Sigmoid colon (tissue), 6 donors: ENCODE measurements at regions not wholly inside any gene's neighbourhood (a gene's known extent, or its start where the extent isn't known, plus 50 kb on each side); places are given as distances from the start of the nearest gene placed in this dataset.

Source experiments
- DNase-seq: peaks from one replicate; pipeline ENCODE4 v3.0.0-alpha.2; 2019
- H3K27ac ChIP-seq, 4 donors: fragments of 200-600 bp; sonication (generic); one replicate each; pipeline ENCODE4 v1.5.1; 2016 to 2019; ENCODE audit warnings: mild to moderate bottlenecking in 1 of 4
- H3K27me3 ChIP-seq, 3 donors: fragments of 200-600 bp; sonication (generic); one replicate each; pipeline ENCODE4 v1.5.1; 2019; ENCODE audit warnings: mild to moderate bottlenecking in 1 of 3
- H3K36me3 ChIP-seq, 4 donors: fragments of 200-600 bp; sonication (generic); one replicate each; pipeline ENCODE4 v1.5.1; 2016 to 2019
- H3K4me1 ChIP-seq, 4 donors: fragments of 200-600 bp; sonication (generic); one replicate each; pipeline ENCODE4 v1.5.1; 2017 to 2019
- H3K4me3 ChIP-seq, 4 donors: fragments of 200-600 bp; sonication (generic); one replicate each; pipeline ENCODE4 v1.5.1; 2017 to 2019; ENCODE audit warnings: mild to moderate bottlenecking in 2 of 4, moderate library complexity in 1 of 4
- H3K9me3 ChIP-seq, 4 donors: fragments of 200-600 bp in 3 of 4; sonication (generic) in 3 of 4; one replicate each; pipeline versions ENCODE4 v1.5.1 to v1.6.1; 2013 to 2019
- EP300 ChIP-seq, 4 donors: sonication (generic); formaldehyde crosslinking; IDR thresholded peaks; one replicate each; pipeline ENCODE4 v1.6.1; 2017; ENCODE audit warnings: antibody characterized with exemption in 4 of 4
- POLR2A ChIP-seq, 2 donors: fragments of 450-650 bp; IDR thresholded peaks; one replicate each; pipeline ENCODE4 v1.6.1; 2016; ENCODE audit warnings: antibody characterized with exemption in 2 of 2, mild to moderate bottlenecking in 2 of 2, moderate library complexity in 2 of 2
- POLR2AphosphoS5 ChIP-seq, 4 donors: sonication (generic); formaldehyde crosslinking; IDR thresholded peaks; one replicate each; pipeline ENCODE4 v1.6.1; 2017; ENCODE audit warnings: antibody characterized with exemption in 4 of 4
- WGBS, 2 donors: extraction: QIAGEN DNeasy Blood & Tissue Kit; methylation state at CpG; one replicate each; pipeline ENCODE4 v1.1.7; 2013; 5-methylcytosine and 5-hydroxymethylcytosine counted together
- intact Hi-C: fragments of 100-400 bp; cut with DNase I; formaldehyde crosslinking; loops from one replicate; pipeline ENCODE4 v1.15.1; 2023
- TF ChIP-seq, protein P1 (sequence below), 4 experiments: fragments of 450-650 bp in 3 of 4; fragments of 200-600 bp in 1 of 4; IDR thresholded peaks; one replicate each; pipeline ENCODE4 v1.5.1; 2016 to 2019; ENCODE audit warnings: antibody characterized with exemption in 4 of 4, mild to moderate bottlenecking in 3 of 4, moderate library complexity in 2 of 4
- donor health status: healthy with polysubstance abuse.
- donor health status: healthy.

GRCh38 chr15:70194266-70194665, 96.5 kb upstream of the TLE3 start:
- H3K36me3 ChIP-seq: no peaks in the 10 kb centered on the region
- H3K9me3 ChIP-seq: peaks cover 0 to 4% (median 0%) of the 10 kb centered on the region in 4 donors
- intact Hi-C loops: loop anchor here (10.0 kb wide), 1 partner anchor 71 kb away; no protein-coding TSS in a partner anchor
- 86 to 88% methylated on average over 5 of the region's 5 CpGs for WGBS, 2 donors
- peaks cover 0 to 26% (median 21%) of the 10 kb centered on the region in 4 donors for H3K4me1 ChIP-seq
- H3K27ac ChIP-seq: no peak overlapping the region
- no peaks in the 10 kb centered on the region for H3K27me3 ChIP-seq
- TF ChIP-seq EP300 (IDR thresholded peaks at IDR 0.05) (no peak), POLR2A (IDR thresholded peaks at IDR 0.05) (no peak), POLR2AphosphoS5 (IDR thresholded peaks at IDR 0.05) (no peak)
- TF ChIP-seq, protein P1, sequence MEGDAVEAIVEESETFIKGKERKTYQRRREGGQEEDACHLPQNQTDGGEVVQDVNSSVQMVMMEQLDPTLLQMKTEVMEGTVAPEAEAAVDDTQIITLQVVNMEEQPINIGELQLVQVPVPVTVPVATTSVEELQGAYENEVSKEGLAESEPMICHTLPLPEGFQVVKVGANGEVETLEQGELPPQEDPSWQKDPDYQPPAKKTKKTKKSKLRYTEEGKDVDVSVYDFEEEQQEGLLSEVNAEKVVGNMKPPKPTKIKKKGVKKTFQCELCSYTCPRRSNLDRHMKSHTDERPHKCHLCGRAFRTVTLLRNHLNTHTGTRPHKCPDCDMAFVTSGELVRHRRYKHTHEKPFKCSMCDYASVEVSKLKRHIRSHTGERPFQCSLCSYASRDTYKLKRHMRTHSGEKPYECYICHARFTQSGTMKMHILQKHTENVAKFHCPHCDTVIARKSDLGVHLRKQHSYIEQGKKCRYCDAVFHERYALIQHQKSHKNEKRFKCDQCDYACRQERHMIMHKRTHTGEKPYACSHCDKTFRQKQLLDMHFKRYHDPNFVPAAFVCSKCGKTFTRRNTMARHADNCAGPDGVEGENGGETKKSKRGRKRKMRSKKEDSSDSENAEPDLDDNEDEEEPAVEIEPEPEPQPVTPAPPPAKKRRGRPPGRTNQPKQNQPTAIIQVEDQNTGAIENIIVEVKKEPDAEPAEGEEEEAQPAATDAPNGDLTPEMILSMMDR (IDR thresholded peaks at IDR 0.05): no peak
- no peak overlapping the region for H3K4me3 ChIP-seq
- DNase-seq: peak; percentile 24

- H3K4me3 ChIP-seq: no peak overlapping the region
- H3K9me3 ChIP-seq: peaks cover 0 to 4% (median 0%) of the 10 kb centered on the region in 4 donors
- no peaks in the 10 kb centered on the region for H3K27me3 ChIP-seq
- intact Hi-C loops: loop anchor here (10.0 kb wide), 1 partner anchor 71 kb away; no protein-coding TSS in a partner anchor
- peaks cover 0 to 26% (median 19%) of the 10 kb centered on the region in 4 donors for H3K4me1 ChIP-seq
- WGBS, 2 donors: 93 to 96% methylated on average over 9 of the region's 9 CpGs
- H3K27ac ChIP-seq: no peak overlapping the region
- no peaks in the 10 kb centered on the region for H3K36me3 ChIP-seq
- peak; percentile 52 for DNase-seq
- TF ChIP-seq POLR2AphosphoS5 (IDR thresholded peaks at IDR 0.05) (no peak), EP300 (IDR thresholded peaks at IDR 0.05) (no peak), POLR2A (IDR thresholded peaks at IDR 0.05) (no peak)
- TF ChIP-seq, protein P1 (IDR thresholded peaks at IDR 0.05): no peak
Measured at GRCh38 chr15:70193734-70194133, 96.0 kb upstream of the TLE3 start.

GRCh38 chr15:70192490-70192889, 94.8 kb upstream of the TLE3 start:
- TF ChIP-seq EP300 (IDR thresholded peaks at IDR 0.05) (no peak), POLR2AphosphoS5 (IDR thresholded peaks at IDR 0.05) (no peak), POLR2A (IDR thresholded peaks at IDR 0.05) (no peak)
- TF ChIP-seq, protein P1 (IDR thresholded peaks at IDR 0.05): no peak
- no peaks in the 10 kb centered on the region for H3K36me3 ChIP-seq
- intact Hi-C loops: loop anchor here (10.0 kb wide), 1 partner anchor 72 kb away; no protein-coding TSS in a partner anchor
- 68 to 81% methylated on average over 9 of the region's 9 CpGs for WGBS, 2 donors
- H3K27me3 ChIP-seq: no peaks in the 10 kb centered on the region
- peaks cover 0 to 26% (median 19%) of the 10 kb centered on the region in 4 donors for H3K4me1 ChIP-seq
- H3K9me3 ChIP-seq: peaks cover 0 to 4% (median 0%) of the 10 kb centered on the region in 4 donors
- peak; percentile 25 for DNase-seq
- H3K4me3 ChIP-seq: no peak overlapping the region
- H3K27ac ChIP-seq: no peak overlapping the region

DNA sequence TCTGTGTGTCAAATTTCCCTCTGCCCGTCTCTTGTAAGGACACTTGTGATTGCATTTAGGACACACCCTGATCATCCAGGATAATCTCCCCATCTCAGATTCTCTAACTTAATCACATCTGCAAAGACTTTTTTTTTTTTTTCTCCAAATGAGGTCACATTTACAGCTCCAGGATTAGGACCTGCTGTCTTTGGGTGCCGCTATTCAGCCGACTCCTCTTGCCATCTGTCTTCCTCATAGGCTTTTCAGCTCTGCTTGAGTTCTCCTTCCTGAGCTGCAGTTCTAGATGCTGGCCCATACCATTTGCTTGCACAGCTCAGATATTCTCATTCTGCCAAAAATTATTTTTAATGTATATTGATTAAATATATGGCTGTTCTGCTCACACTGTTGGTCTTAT, 94.3 kb upstream of the TLE3 start:
- WGBS, 2 donors: 92 to 95% methylated on average over 3 of the region's 3 CpGs

More for the DNA sequence above, 94.3 kb upstream of the TLE3 start:
- no peaks in the 10 kb centered on the region for H3K27me3 ChIP-seq
- no peak overlapping the region for H3K27ac ChIP-seq
- peaks cover 0 to 25% (median 19%) of the 10 kb centered on the region in 4 donors for H3K4me1 ChIP-seq
- DNase-seq: peak; percentile 11
- H3K4me3 ChIP-seq: no peak overlapping the region
- peaks cover 0 to 4% (median 0%) of the 10 kb centered on the region in 4 donors for H3K9me3 ChIP-seq
- intact Hi-C loops: loop anchor here (10.0 kb wide), 1 partner anchor 73 kb away; no protein-coding TSS in a partner anchor
- no peaks in the 10 kb centered on the region for H3K36me3 ChIP-seq
- TF ChIP-seq POLR2AphosphoS5 (IDR thresholded peaks at IDR 0.05) (no peak), POLR2A (IDR thresholded peaks at IDR 0.05) (no peak), EP300 (IDR thresholded peaks at IDR 0.05) (no peak)
- TF ChIP-seq, protein P1 (IDR thresholded peaks at IDR 0.05): no peak
